ENCODE measurements at regions not wholly inside any gene's neighbourhood (a gene's known extent, or its start where the extent isn't known, plus 50 kb on each side); places are given as distances from the start of the nearest gene placed in this dataset.

DNA sequence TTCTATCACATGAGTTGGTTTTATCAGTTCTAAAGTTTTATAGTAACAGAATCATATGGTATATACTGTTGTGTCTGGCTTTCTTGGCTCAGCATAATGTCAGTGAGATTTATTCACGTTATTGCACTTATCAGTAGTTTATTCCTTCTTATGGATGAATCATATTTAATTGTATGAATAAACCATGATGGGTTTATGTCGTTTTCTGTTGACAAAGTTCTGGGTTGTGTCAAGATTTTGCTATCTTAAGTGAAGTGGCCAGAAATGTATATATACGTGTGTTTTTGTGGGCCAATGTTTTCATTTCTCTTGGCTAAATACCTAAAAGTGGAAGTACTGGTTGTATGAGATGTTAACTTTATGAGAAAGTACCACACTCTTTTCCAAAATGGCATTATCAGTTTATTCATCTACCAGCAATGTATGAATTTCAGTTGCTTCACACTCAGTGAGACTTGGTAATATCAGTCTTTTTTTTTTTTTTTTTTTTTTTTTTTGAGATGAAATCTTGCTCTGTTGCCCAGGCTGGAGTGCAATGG lies 112.4 kb upstream of the DCBLD2 start:
- no peak overlapping the region for H3K4me3 ChIP-seq (ENCODE audit: insufficient read depth, low read length)
- H3K27me3 ChIP-seq (ENCODE audit: insufficient read depth, low read length) = no peaks in the 10 kb centered on the region
- H2AFZ ChIP-seq (ENCODE audit: low read length) = no peak overlapping the region
- no peaks in the 10 kb centered on the region for H3K79me2 ChIP-seq (ENCODE audit: insufficient read depth, low read length)
- no peak for TF ChIP-seq CTCF (IDR thresholded peaks at IDR 0.05; ENCODE audit: extremely low read depth, low read depth, low read length)
- no peak overlapping the region for H3K27ac ChIP-seq (ENCODE audit: low read depth, low read length)
- no peaks in the 10 kb centered on the region for H3K36me3 ChIP-seq (ENCODE audit: insufficient read depth, low read length)
- no peaks in the 10 kb centered on the region for H3K4me1 ChIP-seq (ENCODE audit: insufficient read depth, low read length)
- no peak for DNase-seq (ENCODE audit: insufficient read length, low spot score, missing footprints)
- H3K9me3 ChIP-seq (ENCODE audit: low read depth, low read length) = no peaks in the 10 kb centered on the region
- H4K20me1 ChIP-seq (ENCODE audit: insufficient read depth, low read length) = no peaks in the 10 kb centered on the region
- H3K4me2 ChIP-seq (ENCODE audit: insufficient read depth, low read length) = no peak overlapping the region

- DNase-seq (ENCODE audit: insufficient read length, low spot score, missing footprints) = no peak
- H3K4me1 ChIP-seq (ENCODE audit: insufficient read depth, low read length) = no peaks in the 10 kb centered on the region
- H3K4me2 ChIP-seq (ENCODE audit: insufficient read depth, low read length) = no peak overlapping the region
- no peaks in the 10 kb centered on the region for H3K27me3 ChIP-seq (ENCODE audit: insufficient read depth, low read length)
- H3K9me3 ChIP-seq (ENCODE audit: low read depth, low read length) = no peaks in the 10 kb centered on the region
- H3K36me3 ChIP-seq (ENCODE audit: insufficient read depth, low read length) = no peaks in the 10 kb centered on the region
- no peak overlapping the region for H3K27ac ChIP-seq (ENCODE audit: low read depth, low read length)
- H2AFZ ChIP-seq (ENCODE audit: low read length) = no peak overlapping the region
- no peak overlapping the region for H3K4me3 ChIP-seq (ENCODE audit: insufficient read depth, low read length)
- TF ChIP-seq CTCF (IDR thresholded peaks at IDR 0.05; ENCODE audit: extremely low read depth, low read depth, low read length) = peak; percentile 24
- H4K20me1 ChIP-seq (ENCODE audit: insufficient read depth, low read length) = no peaks in the 10 kb centered on the region
- H3K79me2 ChIP-seq (ENCODE audit: insufficient read depth, low read length) = no peaks in the 10 kb centered on the region
These were observed 111.6 kb upstream of the DCBLD2 start for GRCh38 chr3:99013077-99013476.

DNA sequence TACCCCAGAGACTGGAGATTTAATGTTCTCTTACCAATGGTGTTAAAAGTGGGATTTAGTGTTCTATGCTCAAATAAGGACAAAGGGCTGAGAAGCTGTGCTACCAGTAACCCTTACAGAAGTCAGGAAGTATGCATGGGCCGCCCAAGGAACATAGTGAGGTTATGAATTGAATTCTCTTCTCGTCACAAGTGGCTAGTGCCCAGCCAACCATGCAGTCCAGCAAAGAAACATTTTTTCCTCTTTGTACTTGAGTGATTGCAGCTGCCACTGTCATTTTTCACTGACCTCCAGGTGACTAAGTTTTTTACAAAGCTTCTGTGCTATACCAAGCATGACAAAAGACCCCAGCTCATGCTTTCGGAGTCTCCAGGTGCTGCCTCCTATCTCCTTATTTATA lies 110.6 kb upstream of the DCBLD2 start:
- no peaks in the 10 kb centered on the region for H4K20me1 ChIP-seq (ENCODE audit: insufficient read depth, low read length)
- H3K4me2 ChIP-seq (ENCODE audit: insufficient read depth, low read length) = no peak overlapping the region
- no peak overlapping the region for H3K4me3 ChIP-seq (ENCODE audit: insufficient read depth, low read length)
- no peak overlapping the region for H3K27ac ChIP-seq (ENCODE audit: low read depth, low read length)
- H3K9me3 ChIP-seq (ENCODE audit: low read depth, low read length) = no peaks in the 10 kb centered on the region
- H3K4me1 ChIP-seq (ENCODE audit: insufficient read depth, low read length) = no peaks in the 10 kb centered on the region
- no peak overlapping the region for H2AFZ ChIP-seq (ENCODE audit: low read length)
- no peaks in the 10 kb centered on the region for H3K36me3 ChIP-seq (ENCODE audit: insufficient read depth, low read length)
- no peaks in the 10 kb centered on the region for H3K79me2 ChIP-seq (ENCODE audit: insufficient read depth, low read length)
- no peaks in the 10 kb centered on the region for H3K27me3 ChIP-seq (ENCODE audit: insufficient read depth, low read length)
- no peak for TF ChIP-seq CTCF (IDR thresholded peaks at IDR 0.05; ENCODE audit: extremely low read depth, low read depth, low read length)
- DNase-seq (ENCODE audit: insufficient read length, low spot score, missing footprints) = no peak

DNA sequence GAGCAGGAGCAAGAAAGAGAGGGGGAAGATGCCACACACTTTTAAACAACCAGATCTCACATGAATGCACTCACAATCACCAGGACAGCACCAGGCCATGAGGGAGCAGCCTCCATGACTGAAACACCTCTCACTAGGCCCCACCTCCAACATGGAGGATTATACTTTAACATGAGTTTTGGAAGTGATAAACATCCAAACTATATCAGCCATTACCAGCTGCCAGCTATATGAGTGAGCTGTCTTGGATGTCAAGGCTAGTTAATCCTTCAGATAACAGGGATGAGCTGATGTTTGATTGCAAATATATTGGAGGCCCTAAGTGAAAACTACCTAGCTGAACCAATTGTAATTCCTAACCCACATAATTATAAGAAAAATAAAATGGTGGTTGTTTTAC lies 108.4 kb upstream of the DCBLD2 start:
- Histone ChIP-seq H3K27ac (ENCODE audit: low read depth, low read length) (no peak overlapping the region), H4K20me1 (ENCODE audit: insufficient read depth, low read length) (no peaks in the 10 kb centered on the region), H3K4me2 (ENCODE audit: insufficient read depth, low read length) (no peak overlapping the region), H3K9me3 (ENCODE audit: low read depth, low read length) (no peaks in the 10 kb centered on the region), H2AFZ (ENCODE audit: low read length) (no peak overlapping the region), H3K4me1 (ENCODE audit: insufficient read depth, low read length) (no peaks in the 10 kb centered on the region), H3K79me2 (ENCODE audit: insufficient read depth, low read length) (no peaks in the 10 kb centered on the region), H3K36me3 (ENCODE audit: insufficient read depth, low read length) (no peaks in the 10 kb centered on the region), H3K27me3 (ENCODE audit: insufficient read depth, low read length) (no peaks in the 10 kb centered on the region), H3K4me3 (ENCODE audit: insufficient read depth, low read length) (no peak overlapping the region)
- DNase-seq (ENCODE audit: insufficient read length, low spot score, missing footprints) = no peak
- TF ChIP-seq CTCF (IDR thresholded peaks at IDR 0.05; ENCODE audit: extremely low read depth, low read depth, low read length) = no peak

Measured in osteoblast (primary cell).